Upper lobe of right lung (tissue), 1 donor: ENCODE measurements at regions not wholly inside any gene's neighbourhood (a gene's known extent, or its start where the extent isn't known, plus 50 kb on each side); places are given as distances from the start of the nearest gene placed in this dataset.
A peak's percentile ranks its signal among the peaks of the same experiment; 100 is the strongest.
"Not testable (repeated sequence)": the region's sequence is repeated elsewhere in the genome, so short reads cannot be mapped to it uniquely, and the experiment has no call there.

Experiments used
- ATAC-seq: fragments of 200-7000 bp; cut with Tn5 transposase; one replicate; pipeline ENCODE4 v1.9.1; 2020; ENCODE audit warnings: mild to moderate bottlenecking, moderate library complexity
- DNase-seq: peaks from one replicate; pipeline ENCODE4 v3.0.0-alpha.2; 2020
- H3K27ac ChIP-seq: fragments of 200-600 bp; one replicate; pipeline ENCODE4 v1.8.0; 2022
- H3K27me3 ChIP-seq: fragments of 200-600 bp; one replicate; pipeline ENCODE4 v1.8.0; 2022; ENCODE audit warnings: mild to moderate bottlenecking
- H3K36me3 ChIP-seq: fragments of 200-600 bp; one replicate; pipeline ENCODE4 v1.8.0; 2022
- H3K4me1 ChIP-seq: fragments of 200-600 bp; one replicate; pipeline ENCODE4 v1.8.0; 2022
- H3K4me3 ChIP-seq: fragments of 200-600 bp; one replicate; pipeline ENCODE4 v1.8.0; 2022; ENCODE audit warnings: mild to moderate bottlenecking
- H3K9me3 ChIP-seq: fragments of 200-600 bp; one replicate; pipeline ENCODE4 v1.8.0; 2022
- intact Hi-C: fragments of 100-400 bp; cut with DNase I; formaldehyde crosslinking; loops from one replicate; pipeline ENCODE4 v1.11.0; 2022
- TF ChIP-seq, protein P1 (sequence below): fragments of 200-600 bp; IDR thresholded peaks from one replicate; pipeline ENCODE4 v1.8.0; 2022; ENCODE audit warnings: antibody characterized with exemption
- donor health status: DM: no; HTN: yes; CAD: no; lungs with severe emphysema.

GRCh38 chr16:22635357-22635761, 124.7 kb downstream of the NPIPB5 start:
- Histone ChIP-seq H3K27ac (no peak overlapping the region), H3K9me3 (no peaks in the 10 kb centered on the region), H3K36me3 (no peaks in the 10 kb centered on the region), H3K4me3 (no peak overlapping the region), H3K4me1 (no peaks in the 10 kb centered on the region), H3K27me3 (no peaks in the 10 kb centered on the region)
- ATAC-seq (no peak), DNase-seq (no peak)
- TF ChIP-seq, protein P1, sequence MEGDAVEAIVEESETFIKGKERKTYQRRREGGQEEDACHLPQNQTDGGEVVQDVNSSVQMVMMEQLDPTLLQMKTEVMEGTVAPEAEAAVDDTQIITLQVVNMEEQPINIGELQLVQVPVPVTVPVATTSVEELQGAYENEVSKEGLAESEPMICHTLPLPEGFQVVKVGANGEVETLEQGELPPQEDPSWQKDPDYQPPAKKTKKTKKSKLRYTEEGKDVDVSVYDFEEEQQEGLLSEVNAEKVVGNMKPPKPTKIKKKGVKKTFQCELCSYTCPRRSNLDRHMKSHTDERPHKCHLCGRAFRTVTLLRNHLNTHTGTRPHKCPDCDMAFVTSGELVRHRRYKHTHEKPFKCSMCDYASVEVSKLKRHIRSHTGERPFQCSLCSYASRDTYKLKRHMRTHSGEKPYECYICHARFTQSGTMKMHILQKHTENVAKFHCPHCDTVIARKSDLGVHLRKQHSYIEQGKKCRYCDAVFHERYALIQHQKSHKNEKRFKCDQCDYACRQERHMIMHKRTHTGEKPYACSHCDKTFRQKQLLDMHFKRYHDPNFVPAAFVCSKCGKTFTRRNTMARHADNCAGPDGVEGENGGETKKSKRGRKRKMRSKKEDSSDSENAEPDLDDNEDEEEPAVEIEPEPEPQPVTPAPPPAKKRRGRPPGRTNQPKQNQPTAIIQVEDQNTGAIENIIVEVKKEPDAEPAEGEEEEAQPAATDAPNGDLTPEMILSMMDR: no peak
- intact Hi-C loops: no loop called here

DNA sequence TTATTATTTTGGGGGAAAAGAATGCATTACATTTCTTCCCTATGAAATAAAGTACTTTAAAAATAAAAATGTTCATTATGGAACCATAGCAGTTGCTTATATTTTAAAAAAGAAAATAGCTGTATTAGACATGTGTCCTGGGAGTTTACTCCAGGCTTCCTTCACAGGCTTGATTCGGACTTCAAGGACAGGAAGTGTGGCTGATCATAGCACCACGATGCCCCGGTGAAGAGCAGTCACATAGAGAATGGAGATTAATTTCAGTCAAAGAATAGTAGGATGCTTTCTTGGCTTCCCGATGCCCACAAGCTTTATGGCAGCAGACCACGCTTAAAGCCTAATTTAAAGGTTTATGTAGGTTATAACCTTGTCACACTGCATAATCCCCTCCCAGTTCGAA, 125.1 kb downstream of the NPIPB5 start:
- Histone ChIP-seq H3K4me1 (no peaks in the 10 kb centered on the region), H3K27ac (no peak overlapping the region), H3K4me3 (no peak overlapping the region), H3K36me3 (no peaks in the 10 kb centered on the region), H3K9me3 (no peaks in the 10 kb centered on the region), H3K27me3 (no peaks in the 10 kb centered on the region)
- DNase-seq (no peak), ATAC-seq (no peak)
- TF ChIP-seq, protein P1: no peak
- intact Hi-C loops: no loop called here

GRCh38 chr16:22638393-22639206, 127.9 kb downstream of the NPIPB5 start:
- intact Hi-C loops: no loop called here
- ATAC-seq (peak; percentile 72), DNase-seq (no peak)
- Histone ChIP-seq H3K9me3 (no peaks in the 10 kb centered on the region), H3K27ac (no peak overlapping the region), H3K4me3 (no peak overlapping the region), H3K4me1 (no peaks in the 10 kb centered on the region), H3K36me3 (no peaks in the 10 kb centered on the region), H3K27me3 (peaks cover 4% of the 10 kb centered on the region)
- TF ChIP-seq, protein P1: no peak

GRCh38 chr16:22641131-22641628, 130.5 kb downstream of the NPIPB5 start:
- Histone ChIP-seq H3K36me3 (no peaks in the 10 kb centered on the region), H3K27ac (no peak overlapping the region), H3K4me3 (no peak overlapping the region), H3K9me3 (no peaks in the 10 kb centered on the region), H3K27me3 (peaks cover 17% of the 10 kb centered on the region), H3K4me1 (no peaks in the 10 kb centered on the region)
- intact Hi-C loops: no loop called here
- TF ChIP-seq, protein P1: no peak
- no peak for ATAC-seq
- DNase-seq: no peak

GRCh38 chr16:22642416-22643088, 131.9 kb downstream of the NPIPB5 start:
- DNase-seq: no peak

GRCh38 chr16:22643203-22643602, 132.5 kb downstream of the NPIPB5 start:
- H3K27ac ChIP-seq, ATAC-seq, DNase-seq, H3K9me3 ChIP-seq, H3K4me1 ChIP-seq, intact Hi-C loops, H3K4me3 ChIP-seq, H3K36me3 ChIP-seq: not testable (repeated sequence)
- peaks cover 34% of the 10 kb centered on the region for H3K27me3 ChIP-seq

More at GRCh38 chr16:22642416-22643088, 131.9 kb downstream of the NPIPB5 start:
- Histone ChIP-seq H3K27ac (no peak overlapping the region), H3K36me3 (no peaks in the 10 kb centered on the region), H3K27me3 (peaks cover 29% of the 10 kb centered on the region), H3K9me3 (no peaks in the 10 kb centered on the region), H3K4me3 (no peak overlapping the region), H3K4me1 (no peaks in the 10 kb centered on the region)
- ATAC-seq: no peak
- intact Hi-C loops: no loop called here
- TF ChIP-seq, protein P1: no peak
